Peyer's patch (tissue), 4 donors: ENCODE measurements at regions not wholly inside any gene's neighbourhood (a gene's known extent, or its start where the extent isn't known, plus 50 kb on each side); places are given as distances from the start of the nearest gene placed in this dataset.

Experiments used
- POLR2A ChIP-seq, 2 donors: fragments of 450-650 bp; IDR thresholded peaks; one replicate each; pipeline ENCODE4 v1.5.1; 2017; ENCODE audit warnings: antibody characterized with exemption in 2 of 2, mild to moderate bottlenecking in 2 of 2, moderate library complexity in 2 of 2
- TF ChIP-seq, protein P1 (sequence below), 6 experiments: fragments of 450-650 bp in 4 of 6; fragments of 200-600 bp in 2 of 6; sonication (generic) in 1 of 6; IDR thresholded peaks; one replicate each; pipeline ENCODE4 v1.5.1; 2017 to 2019; ENCODE audit warnings: antibody characterized with exemption in 6 of 6, mild to moderate bottlenecking in 3 of 6, moderate library complexity in 1 of 6

DNA sequence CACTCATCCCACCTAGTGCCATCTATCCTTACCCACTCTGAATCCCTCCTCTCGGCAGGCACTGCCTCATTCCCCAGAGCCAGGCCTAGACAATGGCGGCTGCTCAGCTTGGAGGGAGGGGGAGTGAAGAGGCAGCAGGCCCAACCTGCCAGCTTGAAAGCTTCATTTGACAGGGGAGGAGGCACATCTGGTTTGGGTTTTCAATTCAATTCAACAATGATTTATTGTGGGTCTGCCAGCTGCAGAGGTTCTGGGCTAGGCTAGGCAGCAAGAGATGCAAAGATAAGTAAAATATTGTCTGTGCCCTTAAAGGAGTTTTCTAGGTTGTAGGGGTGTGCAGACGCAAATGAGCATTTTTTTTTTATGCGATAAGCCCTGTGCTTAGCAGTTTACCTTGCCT, 58.5 kb downstream of the RTL9 start:
- TF ChIP-seq POLR2A (IDR thresholded peaks at IDR 0.05) = no peak
- TF ChIP-seq, protein P1, sequence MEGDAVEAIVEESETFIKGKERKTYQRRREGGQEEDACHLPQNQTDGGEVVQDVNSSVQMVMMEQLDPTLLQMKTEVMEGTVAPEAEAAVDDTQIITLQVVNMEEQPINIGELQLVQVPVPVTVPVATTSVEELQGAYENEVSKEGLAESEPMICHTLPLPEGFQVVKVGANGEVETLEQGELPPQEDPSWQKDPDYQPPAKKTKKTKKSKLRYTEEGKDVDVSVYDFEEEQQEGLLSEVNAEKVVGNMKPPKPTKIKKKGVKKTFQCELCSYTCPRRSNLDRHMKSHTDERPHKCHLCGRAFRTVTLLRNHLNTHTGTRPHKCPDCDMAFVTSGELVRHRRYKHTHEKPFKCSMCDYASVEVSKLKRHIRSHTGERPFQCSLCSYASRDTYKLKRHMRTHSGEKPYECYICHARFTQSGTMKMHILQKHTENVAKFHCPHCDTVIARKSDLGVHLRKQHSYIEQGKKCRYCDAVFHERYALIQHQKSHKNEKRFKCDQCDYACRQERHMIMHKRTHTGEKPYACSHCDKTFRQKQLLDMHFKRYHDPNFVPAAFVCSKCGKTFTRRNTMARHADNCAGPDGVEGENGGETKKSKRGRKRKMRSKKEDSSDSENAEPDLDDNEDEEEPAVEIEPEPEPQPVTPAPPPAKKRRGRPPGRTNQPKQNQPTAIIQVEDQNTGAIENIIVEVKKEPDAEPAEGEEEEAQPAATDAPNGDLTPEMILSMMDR (IDR thresholded peaks at IDR 0.05) = no peak
